MG63 (cell line): ENCODE measurements at regions not wholly inside any gene's neighbourhood (a gene's known extent, or its start where the extent isn't known, plus 50 kb on each side); places are given as distances from the start of the nearest gene placed in this dataset.
"Not testable (repeated sequence)": the region's sequence is repeated elsewhere in the genome, so short reads cannot be mapped to it uniquely, and the experiment has no call there.

Experiments
- DNase-seq: peaks from one replicate; pipeline ENCODE4 v3.0.0-alpha.2; 2020
- H3K27me3 ChIP-seq: fragments of 250-450 bp; sonication (Bioruptor Pico); 2 replicates; pipeline ENCODE4 v1.5.1; 2020; ENCODE audit warnings: mild to moderate bottlenecking, moderate library complexity
- H3K36me3 ChIP-seq: fragments of 250-450 bp; sonication (Bioruptor Pico); 2 replicates; pipeline ENCODE4 v1.5.1; 2020; ENCODE audit warnings: mild to moderate bottlenecking, moderate library complexity
- H3K4me3 ChIP-seq: fragments of 250-450 bp; sonication (Bioruptor Pico); 2 replicates; pipeline ENCODE4 v1.5.1; 2020; ENCODE audit warnings: mild to moderate bottlenecking, moderate library complexity
- H3K9me3 ChIP-seq: fragments of 250-450 bp; sonication (Bioruptor Pico); 2 replicates; pipeline ENCODE4 v1.5.1; 2020; ENCODE audit warnings: mild to moderate bottlenecking, moderate library complexity

GRCh38 chr14:30385925-30386324 is 173.0 kb upstream of the G2E3 start:
- no peak overlapping the region for H3K4me3 ChIP-seq
- no peak for DNase-seq
- no peaks in the 10 kb centered on the region for H3K27me3 ChIP-seq
- H3K36me3 ChIP-seq = no peaks in the 10 kb centered on the region
- no peaks in the 10 kb centered on the region for H3K9me3 ChIP-seq

GRCh38 chr14:30387871-30388270 is 171.1 kb upstream of the G2E3 start:
- H3K9me3 ChIP-seq = no peaks in the 10 kb centered on the region

GRCh38 chr14:30389134-30389876 is 169.7 kb upstream of the G2E3 start:
- Histone ChIP-seq H3K36me3 (no peaks in the 10 kb centered on the region), H3K27me3 (no peaks in the 10 kb centered on the region)
- DNase-seq = peak; percentile 77

More at GRCh38 chr14:30387871-30388270, 171.1 kb upstream of the G2E3 start:
- no peaks in the 10 kb centered on the region for H3K36me3 ChIP-seq
- H3K27me3 ChIP-seq = no peaks in the 10 kb centered on the region
- no peak for DNase-seq
- H3K4me3 ChIP-seq = no peak overlapping the region

GRCh38 chr14:30389877-30390385 is 169.0 kb upstream of the G2E3 start:
- Histone ChIP-seq H3K36me3 (no peaks in the 10 kb centered on the region), H3K9me3 (no peaks in the 10 kb centered on the region), H3K27me3 (no peaks in the 10 kb centered on the region), H3K4me3 (no peak overlapping the region)
- DNase-seq = no peak

More at GRCh38 chr14:30389134-30389876, 169.7 kb upstream of the G2E3 start:
- no peaks in the 10 kb centered on the region for H3K9me3 ChIP-seq
- H3K4me3 ChIP-seq = no peak overlapping the region

GRCh38 chr14:30395065-30395464 is 163.9 kb upstream of the G2E3 start:
- Histone ChIP-seq H3K4me3 (no peak overlapping the region), H3K36me3 (no peaks in the 10 kb centered on the region), H3K27me3 (no peaks in the 10 kb centered on the region), H3K9me3 (no peaks in the 10 kb centered on the region)
- no peak for DNase-seq

GRCh38 chr14:30402846-30403245 is 156.1 kb upstream of the G2E3 start:
- Histone ChIP-seq H3K36me3 (no peaks in the 10 kb centered on the region), H3K9me3 (no peaks in the 10 kb centered on the region; the same call in 1 of the 2 replicates)
- DNase-seq = no peak

GRCh38 chr14:30403791-30404190 is 155.2 kb upstream of the G2E3 start:
- no peak overlapping the region for H3K4me3 ChIP-seq
- no peaks in the 10 kb centered on the region for H3K36me3 ChIP-seq
- H3K27me3 ChIP-seq = no peaks in the 10 kb centered on the region
- no peak for DNase-seq
- H3K9me3 ChIP-seq = no peaks in the 10 kb centered on the region; the same call in 1 of the 2 replicates

More at GRCh38 chr14:30402846-30403245, 156.1 kb upstream of the G2E3 start:
- no peak overlapping the region for H3K4me3 ChIP-seq
- H3K27me3 ChIP-seq = no peaks in the 10 kb centered on the region

GRCh38 chr14:30409508-30410015 is 149.4 kb upstream of the G2E3 start:
- not testable (repeated sequence) for DNase-seq, H3K27me3 ChIP-seq, H3K36me3 ChIP-seq, H3K4me3 ChIP-seq, H3K9me3 ChIP-seq

GRCh38 chr14:30410986-30411385 is 148.0 kb upstream of the G2E3 start:
- DNase-seq = no peak

GRCh38 chr14:30413184-30413583 is 145.8 kb upstream of the G2E3 start:
- H3K4me3 ChIP-seq, H3K9me3 ChIP-seq, H3K36me3 ChIP-seq, DNase-seq, H3K27me3 ChIP-seq: not testable (repeated sequence)

More at GRCh38 chr14:30410986-30411385, 148.0 kb upstream of the G2E3 start:
- Histone ChIP-seq H3K4me3 (no peak overlapping the region), H3K9me3 (no peaks in the 10 kb centered on the region; the same call in 1 of the 2 replicates), H3K36me3 (no peaks in the 10 kb centered on the region), H3K27me3 (no peaks in the 10 kb centered on the region)

GRCh38 chr14:30417121-30417520 is 141.8 kb upstream of the G2E3 start:
- Histone ChIP-seq H3K36me3 (no peaks in the 10 kb centered on the region), H3K9me3 (no peaks in the 10 kb centered on the region), H3K27me3 (no peaks in the 10 kb centered on the region), H3K4me3 (no peak overlapping the region)
- no peak for DNase-seq

- no peak for DNase-seq
- no peaks in the 10 kb centered on the region for H3K36me3 ChIP-seq
- H3K4me3 ChIP-seq = no peak overlapping the region
- H3K9me3 ChIP-seq = no peaks in the 10 kb centered on the region
- H3K27me3 ChIP-seq = no peaks in the 10 kb centered on the region
These were observed 141.0 kb upstream of the G2E3 start for GRCh38 chr14:30417999-30418398.

GRCh38 chr14:30419037-30419436 is 139.9 kb upstream of the G2E3 start:
- no peaks in the 10 kb centered on the region for H3K27me3 ChIP-seq
- DNase-seq = no peak
- no peak overlapping the region for H3K4me3 ChIP-seq
- H3K9me3 ChIP-seq = no peaks in the 10 kb centered on the region
- H3K36me3 ChIP-seq = no peaks in the 10 kb centered on the region

GRCh38 chr14:30420515-30420914 is 138.4 kb upstream of the G2E3 start:
- no peaks in the 10 kb centered on the region for H3K9me3 ChIP-seq
- H3K36me3 ChIP-seq = no peaks in the 10 kb centered on the region
- no peak for DNase-seq
- no peak overlapping the region for H3K4me3 ChIP-seq
- no peaks in the 10 kb centered on the region for H3K27me3 ChIP-seq

- Histone ChIP-seq H3K9me3 (no peaks in the 10 kb centered on the region), H3K27me3 (no peaks in the 10 kb centered on the region), H3K4me3 (no peak overlapping the region), H3K36me3 (no peaks in the 10 kb centered on the region)
- DNase-seq = no peak
These were observed 132.5 kb upstream of the G2E3 start for GRCh38 chr14:30426463-30426862.

- H3K9me3 ChIP-seq = no peaks in the 10 kb centered on the region
- no peaks in the 10 kb centered on the region for H3K27me3 ChIP-seq
- H3K36me3 ChIP-seq = no peaks in the 10 kb centered on the region
- DNase-seq = no peak
- no peak overlapping the region for H3K4me3 ChIP-seq
These were observed 131.6 kb upstream of the G2E3 start for GRCh38 chr14:30427401-30427800.

- Histone ChIP-seq H3K36me3 (no peaks in the 10 kb centered on the region), H3K27me3 (no peaks in the 10 kb centered on the region), H3K9me3 (no peaks in the 10 kb centered on the region), H3K4me3 (no peak overlapping the region)
- DNase-seq = no peak
These were observed 131.1 kb upstream of the G2E3 start for GRCh38 chr14:30427846-30428245.

GRCh38 chr14:30431552-30431951 is 127.4 kb upstream of the G2E3 start:
- Histone ChIP-seq H3K9me3 (no peaks in the 10 kb centered on the region), H3K4me3 (no peak overlapping the region), H3K36me3 (no peaks in the 10 kb centered on the region), H3K27me3 (no peaks in the 10 kb centered on the region)
- DNase-seq = no peak
